HepG2 (cell line): ENCODE measurements at regions not wholly inside any gene's neighbourhood (a gene's known extent, or its start where the extent isn't known, plus 50 kb on each side); places are given as distances from the start of the nearest gene placed in this dataset.

Experiments
- SUZ12 ChIP-seq: fragments of 150-350 bp; IDR thresholded peaks from 2 replicates; pipeline ENCODE4 v1.6.1; 2014; ENCODE audit warnings: low read depth, low read length
- ZNF121 ChIP-seq: sonication (generic); formaldehyde crosslinking; IDR thresholded peaks from 2 replicates; pipeline ENCODE4 v1.5.0; 2020; ENCODE audit warnings: mild to moderate bottlenecking, missing genetic modification reagents

DNA sequence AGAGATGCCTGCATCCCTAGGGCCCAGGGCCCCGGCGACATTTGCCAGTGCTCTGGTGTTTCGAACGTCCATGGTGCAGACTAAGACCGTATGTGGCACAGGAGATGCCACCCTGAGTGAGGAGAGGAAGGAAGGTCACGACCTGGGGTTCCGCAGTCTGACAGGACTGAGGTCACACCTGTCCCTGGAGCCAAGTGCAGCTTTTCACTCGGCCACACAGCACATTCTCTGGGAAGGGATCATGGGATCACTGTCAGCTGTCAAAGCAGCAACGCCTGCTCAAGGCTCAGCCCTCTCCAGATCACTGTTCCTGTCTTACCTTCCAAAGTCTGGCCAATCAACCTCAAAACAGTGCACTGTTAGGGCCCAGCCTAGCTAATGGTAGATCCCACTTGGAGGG lies 243.6 kb downstream of the SIPA1L2 start:
- TF ChIP-seq SUZ12, result no peak
- no peak for TF ChIP-seq ZNF121 (CRISPR knock-in tag)
